Panc1 (cell line): ENCODE measurements at regions not wholly inside any gene's neighbourhood (a gene's known extent, or its start where the extent isn't known, plus 50 kb on each side); places are given as distances from the start of the nearest gene placed in this dataset.

ENCODE experiments used
- ATAC-seq: fragments of 200-7000 bp; cut with Tn5 transposase; 2 replicates; pipeline ENCODE4 v1.9.1; 2020; ENCODE audit warnings: mild to moderate bottlenecking, moderate library complexity
- BruUV-seq: library from RNA; stranded (reverse); fragments of 400-500 nt; replicated peaks from 2 replicates; lab custom pipeline; 2021; lab: Mats Ljungman, UMichigan
- CTCF ChIA-PET: fragments of 300-600 bp; sonication (Branson Sonifier 250); formaldehyde crosslinking; loops from one replicate; lab custom pipeline; 2022; ENCODE audit warnings: antibody characterized with exemption; lab: Charles Lee
- POLR2A ChIA-PET: fragments of 300-600 bp; sonication (Branson Sonifier 250); formaldehyde crosslinking; loops from one replicate; lab custom pipeline; 2022; ENCODE audit warnings: antibody characterized with exemption; lab: Charles Lee
- DNase-seq: peaks from one replicate; pipeline ENCODE4 v3.0.0-alpha.2; 2010; ENCODE audit warnings: low read depth, low spot score
- H3K27ac ChIP-seq: 2 replicates; pipeline ENCODE4 v1.5.1; 2011; ENCODE audit warnings: mild to moderate bottlenecking, low read length, inconsistent platforms
- H3K27me3 ChIP-seq: fragments of 200-500 bp; sonication (Bioruptor generic); 2 replicates; pipeline ENCODE4 v1.6.0; 2014; ENCODE audit warnings: low read length, inconsistent platforms; ENCODE audit not compliant: control insufficient read depth, insufficient read depth
- H3K36me3 ChIP-seq: fragments of 200-500 bp; sonication (Bioruptor generic); 2 replicates; pipeline ENCODE4 v1.5.1; 2014; ENCODE audit warnings: inconsistent platforms, mild to moderate bottlenecking, low read length, moderate library complexity; ENCODE audit not compliant: control insufficient read depth, insufficient read depth
- H3K4me1 ChIP-seq: 2 replicates; pipeline ENCODE4 v1.5.1; 2011; ENCODE audit warnings: inconsistent platforms, mild to moderate bottlenecking, low read length, moderate library complexity; ENCODE audit not compliant: control insufficient read depth, insufficient read depth
- H3K4me3 ChIP-seq, 2 experiments: 2 replicates each; pipeline ENCODE4 v1.5.1; 2011 to 2012; ENCODE audit warnings: low read depth in 2 of 2, low read length in 2 of 2, mild to moderate bottlenecking in 2 of 2, inconsistent platforms in 1 of 2, moderate library complexity in 1 of 2
- H3K9me3 ChIP-seq: fragments of 200-500 bp; sonication (Bioruptor generic); 2 replicates; pipeline ENCODE4 v1.5.1; 2014; ENCODE audit warnings: low read depth, mild to moderate bottlenecking, inconsistent platforms, low read length, moderate library complexity; ENCODE audit not compliant: control insufficient read depth, insufficient read depth
- POLR2AphosphoS5 ChIP-seq: IDR thresholded peaks from 2 replicates; pipeline ENCODE4 v1.6.1; 2012; ENCODE audit warnings: mild to moderate bottlenecking, low read depth, low read length, moderate library complexity
- SIN3A ChIP-seq: IDR thresholded peaks from 2 replicates; pipeline ENCODE4 v1.6.1; 2012; ENCODE audit warnings: low read depth, mild to moderate bottlenecking, low read length, moderate library complexity, borderline replicate concordance; ENCODE audit not compliant: insufficient read depth
- TCF7L2 ChIP-seq: IDR thresholded peaks from 2 replicates; pipeline ENCODE4 v1.6.1; 2011; ENCODE audit warnings: mild to moderate bottlenecking, low read depth, low read length, inconsistent platforms
- in situ Hi-C: cut with HindIII; loops from 2 replicates; pipeline ENCODE4 v1.10.0; 2016; ENCODE audit warnings: low sequenced_read_pairs, low pct_unique_long_range_greater_than_20kb
- intact Hi-C: fragments of 100-400 bp; cut with micrococcal nuclease; formaldehyde crosslinking; loops from one replicate; pipeline ENCODE4 v1.10.0; 2022; ENCODE audit not compliant: unreplicated experiment
- TF ChIP-seq, protein P1 (sequence below): fragments of 450-650 bp; IDR thresholded peaks from 2 replicates; pipeline ENCODE4 v1.5.1; 2017; ENCODE audit warnings: mild to moderate bottlenecking
- TF ChIP-seq, protein P2 (sequence below), 2 experiments: IDR thresholded peaks; 2 replicates each; pipeline ENCODE4 v1.6.1; 2011 to 2012; ENCODE audit warnings: low read depth in 2 of 2, control low read depth in 1 of 2, low read length in 1 of 2, mild to moderate bottlenecking in 1 of 2, moderate library complexity in 1 of 2; ENCODE audit not compliant: insufficient read depth in 1 of 2

DNA sequence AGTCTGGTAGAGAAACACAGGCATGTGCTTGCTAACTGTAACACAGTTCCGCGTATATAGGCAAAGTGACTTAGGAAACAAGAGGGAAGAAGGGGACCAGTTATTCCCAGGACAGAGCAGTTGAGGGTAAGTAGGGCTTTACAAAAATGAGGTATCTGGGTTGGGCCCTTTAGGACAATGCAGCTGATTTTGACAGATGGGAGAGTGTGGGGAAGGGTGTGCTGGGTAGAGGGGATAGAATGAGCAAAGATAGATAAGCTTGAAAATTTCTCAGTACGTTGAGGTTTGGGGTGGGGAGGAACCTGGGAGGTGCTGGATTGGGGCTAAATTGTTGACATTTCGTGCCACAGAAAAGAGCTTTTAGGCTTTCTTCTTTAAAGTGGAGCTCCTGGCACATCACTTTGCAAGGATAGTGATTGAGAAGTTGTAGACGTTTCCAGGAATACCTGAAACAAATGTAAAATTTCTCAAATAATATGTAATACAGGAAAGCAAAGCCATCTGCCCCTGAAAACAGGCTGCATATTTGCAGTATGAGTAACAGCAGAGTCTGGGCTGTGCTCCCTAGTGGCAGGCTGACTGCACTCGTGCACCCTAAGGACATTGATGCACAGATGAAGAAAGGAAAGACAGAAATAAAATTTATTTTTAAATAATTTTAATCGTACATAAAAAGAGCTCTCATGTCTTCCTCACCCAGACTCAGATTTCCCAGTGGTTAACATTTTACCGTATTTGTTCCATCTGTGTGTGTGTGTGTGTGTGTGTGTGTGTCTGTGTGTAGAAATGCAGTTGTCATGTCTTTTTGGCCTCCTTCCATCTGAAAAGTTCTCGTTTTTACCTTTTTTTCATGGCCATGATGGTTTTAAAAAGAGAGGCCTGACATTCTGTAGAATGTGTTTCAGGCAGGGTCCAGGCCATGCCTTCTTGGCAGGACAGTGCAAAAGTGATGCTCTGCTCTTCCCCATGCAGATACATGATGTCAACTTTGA lies 144.9 kb upstream of the DMRT1 start:
- no peak for DNase-seq
- no TSS peak for BruUV-seq
- TF ChIP-seq, protein P1, sequence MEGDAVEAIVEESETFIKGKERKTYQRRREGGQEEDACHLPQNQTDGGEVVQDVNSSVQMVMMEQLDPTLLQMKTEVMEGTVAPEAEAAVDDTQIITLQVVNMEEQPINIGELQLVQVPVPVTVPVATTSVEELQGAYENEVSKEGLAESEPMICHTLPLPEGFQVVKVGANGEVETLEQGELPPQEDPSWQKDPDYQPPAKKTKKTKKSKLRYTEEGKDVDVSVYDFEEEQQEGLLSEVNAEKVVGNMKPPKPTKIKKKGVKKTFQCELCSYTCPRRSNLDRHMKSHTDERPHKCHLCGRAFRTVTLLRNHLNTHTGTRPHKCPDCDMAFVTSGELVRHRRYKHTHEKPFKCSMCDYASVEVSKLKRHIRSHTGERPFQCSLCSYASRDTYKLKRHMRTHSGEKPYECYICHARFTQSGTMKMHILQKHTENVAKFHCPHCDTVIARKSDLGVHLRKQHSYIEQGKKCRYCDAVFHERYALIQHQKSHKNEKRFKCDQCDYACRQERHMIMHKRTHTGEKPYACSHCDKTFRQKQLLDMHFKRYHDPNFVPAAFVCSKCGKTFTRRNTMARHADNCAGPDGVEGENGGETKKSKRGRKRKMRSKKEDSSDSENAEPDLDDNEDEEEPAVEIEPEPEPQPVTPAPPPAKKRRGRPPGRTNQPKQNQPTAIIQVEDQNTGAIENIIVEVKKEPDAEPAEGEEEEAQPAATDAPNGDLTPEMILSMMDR = no peak
- TF ChIP-seq, protein P2, sequence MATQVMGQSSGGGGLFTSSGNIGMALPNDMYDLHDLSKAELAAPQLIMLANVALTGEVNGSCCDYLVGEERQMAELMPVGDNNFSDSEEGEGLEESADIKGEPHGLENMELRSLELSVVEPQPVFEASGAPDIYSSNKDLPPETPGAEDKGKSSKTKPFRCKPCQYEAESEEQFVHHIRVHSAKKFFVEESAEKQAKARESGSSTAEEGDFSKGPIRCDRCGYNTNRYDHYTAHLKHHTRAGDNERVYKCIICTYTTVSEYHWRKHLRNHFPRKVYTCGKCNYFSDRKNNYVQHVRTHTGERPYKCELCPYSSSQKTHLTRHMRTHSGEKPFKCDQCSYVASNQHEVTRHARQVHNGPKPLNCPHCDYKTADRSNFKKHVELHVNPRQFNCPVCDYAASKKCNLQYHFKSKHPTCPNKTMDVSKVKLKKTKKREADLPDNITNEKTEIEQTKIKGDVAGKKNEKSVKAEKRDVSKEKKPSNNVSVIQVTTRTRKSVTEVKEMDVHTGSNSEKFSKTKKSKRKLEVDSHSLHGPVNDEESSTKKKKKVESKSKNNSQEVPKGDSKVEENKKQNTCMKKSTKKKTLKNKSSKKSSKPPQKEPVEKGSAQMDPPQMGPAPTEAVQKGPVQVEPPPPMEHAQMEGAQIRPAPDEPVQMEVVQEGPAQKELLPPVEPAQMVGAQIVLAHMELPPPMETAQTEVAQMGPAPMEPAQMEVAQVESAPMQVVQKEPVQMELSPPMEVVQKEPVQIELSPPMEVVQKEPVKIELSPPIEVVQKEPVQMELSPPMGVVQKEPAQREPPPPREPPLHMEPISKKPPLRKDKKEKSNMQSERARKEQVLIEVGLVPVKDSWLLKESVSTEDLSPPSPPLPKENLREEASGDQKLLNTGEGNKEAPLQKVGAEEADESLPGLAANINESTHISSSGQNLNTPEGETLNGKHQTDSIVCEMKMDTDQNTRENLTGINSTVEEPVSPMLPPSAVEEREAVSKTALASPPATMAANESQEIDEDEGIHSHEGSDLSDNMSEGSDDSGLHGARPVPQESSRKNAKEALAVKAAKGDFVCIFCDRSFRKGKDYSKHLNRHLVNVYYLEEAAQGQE (IDR thresholded peaks at IDR 0.05; ENCODE audit: insufficient read depth in 1 of 2, low read depth in 2 of 2, low read length in 1 of 2) = no peak
- TF ChIP-seq POLR2AphosphoS5 = no peak
- TF ChIP-seq TCF7L2 = no peak
- TF ChIP-seq SIN3A = no peak
- ChIA-PET CTCF (no interaction called here), POLR2A (no interaction called here)
- H3K4me3 ChIP-seq = no peak overlapping the region
- H3K27me3 ChIP-seq = no peaks in the 10 kb centered on the region
- intact Hi-C loops (no loop called here), in situ Hi-C loops (no loop called here)
- no peak for ATAC-seq
- H3K4me1 ChIP-seq = peaks cover 4% of the 10 kb centered on the region
- H3K36me3 ChIP-seq = no peaks in the 10 kb centered on the region
- H3K9me3 ChIP-seq = no peaks in the 10 kb centered on the region
- no peak overlapping the region for H3K27ac ChIP-seq

DNA sequence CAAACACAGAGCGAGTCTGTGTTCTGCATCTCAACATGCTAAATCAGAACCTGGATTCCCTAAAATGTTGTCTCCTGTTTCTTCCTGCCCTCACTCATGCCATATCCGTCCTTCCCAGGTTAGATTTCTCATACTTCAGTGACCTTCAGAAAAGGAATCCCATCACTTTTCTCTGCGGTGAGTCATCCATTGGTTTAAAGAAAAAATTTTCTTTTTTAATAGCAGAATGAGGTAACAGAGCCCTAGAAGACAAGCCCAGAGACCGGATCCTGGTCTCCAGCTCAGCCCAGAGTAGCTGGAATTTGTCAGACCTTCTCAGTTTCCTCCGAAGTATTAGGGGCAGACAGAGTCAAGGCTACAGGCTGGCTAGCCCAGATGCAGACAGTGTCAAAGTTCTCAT lies 143.2 kb upstream of the DMRT1 start:
- DNase-seq = no peak
- H3K4me3 ChIP-seq = no peak overlapping the region
- H3K4me1 ChIP-seq = peaks cover 3% of the 10 kb centered on the region
- H3K9me3 ChIP-seq = no peaks in the 10 kb centered on the region
- intact Hi-C loops = no loop called here
- H3K36me3 ChIP-seq = no peaks in the 10 kb centered on the region
- no TSS peak for BruUV-seq
- POLR2A ChIA-PET = no interaction called here
- no peaks in the 10 kb centered on the region for H3K27me3 ChIP-seq
- no peak for ATAC-seq
- no peak for TF ChIP-seq SIN3A
- TF ChIP-seq, protein P1 = no peak
- TF ChIP-seq TCF7L2 = no peak
- TF ChIP-seq POLR2AphosphoS5 = no peak
- CTCF ChIA-PET = no interaction called here
- in situ Hi-C loops = no loop called here
- H3K27ac ChIP-seq = no peak overlapping the region
